ENCODE measurements at regions not wholly inside any gene's neighbourhood (a gene's known extent, or its start where the extent isn't known, plus 50 kb on each side); places are given as distances from the start of the nearest gene placed in this dataset.

- TF ChIP-seq, protein P1, sequence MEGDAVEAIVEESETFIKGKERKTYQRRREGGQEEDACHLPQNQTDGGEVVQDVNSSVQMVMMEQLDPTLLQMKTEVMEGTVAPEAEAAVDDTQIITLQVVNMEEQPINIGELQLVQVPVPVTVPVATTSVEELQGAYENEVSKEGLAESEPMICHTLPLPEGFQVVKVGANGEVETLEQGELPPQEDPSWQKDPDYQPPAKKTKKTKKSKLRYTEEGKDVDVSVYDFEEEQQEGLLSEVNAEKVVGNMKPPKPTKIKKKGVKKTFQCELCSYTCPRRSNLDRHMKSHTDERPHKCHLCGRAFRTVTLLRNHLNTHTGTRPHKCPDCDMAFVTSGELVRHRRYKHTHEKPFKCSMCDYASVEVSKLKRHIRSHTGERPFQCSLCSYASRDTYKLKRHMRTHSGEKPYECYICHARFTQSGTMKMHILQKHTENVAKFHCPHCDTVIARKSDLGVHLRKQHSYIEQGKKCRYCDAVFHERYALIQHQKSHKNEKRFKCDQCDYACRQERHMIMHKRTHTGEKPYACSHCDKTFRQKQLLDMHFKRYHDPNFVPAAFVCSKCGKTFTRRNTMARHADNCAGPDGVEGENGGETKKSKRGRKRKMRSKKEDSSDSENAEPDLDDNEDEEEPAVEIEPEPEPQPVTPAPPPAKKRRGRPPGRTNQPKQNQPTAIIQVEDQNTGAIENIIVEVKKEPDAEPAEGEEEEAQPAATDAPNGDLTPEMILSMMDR (IDR thresholded peaks at IDR 0.05; ENCODE audit: insufficient read depth, low read length): no peak
- TF ChIP-seq, protein P2, sequence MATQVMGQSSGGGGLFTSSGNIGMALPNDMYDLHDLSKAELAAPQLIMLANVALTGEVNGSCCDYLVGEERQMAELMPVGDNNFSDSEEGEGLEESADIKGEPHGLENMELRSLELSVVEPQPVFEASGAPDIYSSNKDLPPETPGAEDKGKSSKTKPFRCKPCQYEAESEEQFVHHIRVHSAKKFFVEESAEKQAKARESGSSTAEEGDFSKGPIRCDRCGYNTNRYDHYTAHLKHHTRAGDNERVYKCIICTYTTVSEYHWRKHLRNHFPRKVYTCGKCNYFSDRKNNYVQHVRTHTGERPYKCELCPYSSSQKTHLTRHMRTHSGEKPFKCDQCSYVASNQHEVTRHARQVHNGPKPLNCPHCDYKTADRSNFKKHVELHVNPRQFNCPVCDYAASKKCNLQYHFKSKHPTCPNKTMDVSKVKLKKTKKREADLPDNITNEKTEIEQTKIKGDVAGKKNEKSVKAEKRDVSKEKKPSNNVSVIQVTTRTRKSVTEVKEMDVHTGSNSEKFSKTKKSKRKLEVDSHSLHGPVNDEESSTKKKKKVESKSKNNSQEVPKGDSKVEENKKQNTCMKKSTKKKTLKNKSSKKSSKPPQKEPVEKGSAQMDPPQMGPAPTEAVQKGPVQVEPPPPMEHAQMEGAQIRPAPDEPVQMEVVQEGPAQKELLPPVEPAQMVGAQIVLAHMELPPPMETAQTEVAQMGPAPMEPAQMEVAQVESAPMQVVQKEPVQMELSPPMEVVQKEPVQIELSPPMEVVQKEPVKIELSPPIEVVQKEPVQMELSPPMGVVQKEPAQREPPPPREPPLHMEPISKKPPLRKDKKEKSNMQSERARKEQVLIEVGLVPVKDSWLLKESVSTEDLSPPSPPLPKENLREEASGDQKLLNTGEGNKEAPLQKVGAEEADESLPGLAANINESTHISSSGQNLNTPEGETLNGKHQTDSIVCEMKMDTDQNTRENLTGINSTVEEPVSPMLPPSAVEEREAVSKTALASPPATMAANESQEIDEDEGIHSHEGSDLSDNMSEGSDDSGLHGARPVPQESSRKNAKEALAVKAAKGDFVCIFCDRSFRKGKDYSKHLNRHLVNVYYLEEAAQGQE (IDR thresholded peaks at IDR 0.05; ENCODE audit: insufficient replicate concordance, low read depth): no peak
- TF ChIP-seq POLR2AphosphoS5 (IDR thresholded peaks at IDR 0.05; ENCODE audit: low read depth): no peak
Measured at GRCh38 chr22:22105364-22105763, 122.8 kb upstream of the TOP3B start.
